ENCODE measurements at regions not wholly inside any gene's neighbourhood (a gene's known extent, or its start where the extent isn't known, plus 50 kb on each side); places are given as distances from the start of the nearest gene placed in this dataset.

DNA sequence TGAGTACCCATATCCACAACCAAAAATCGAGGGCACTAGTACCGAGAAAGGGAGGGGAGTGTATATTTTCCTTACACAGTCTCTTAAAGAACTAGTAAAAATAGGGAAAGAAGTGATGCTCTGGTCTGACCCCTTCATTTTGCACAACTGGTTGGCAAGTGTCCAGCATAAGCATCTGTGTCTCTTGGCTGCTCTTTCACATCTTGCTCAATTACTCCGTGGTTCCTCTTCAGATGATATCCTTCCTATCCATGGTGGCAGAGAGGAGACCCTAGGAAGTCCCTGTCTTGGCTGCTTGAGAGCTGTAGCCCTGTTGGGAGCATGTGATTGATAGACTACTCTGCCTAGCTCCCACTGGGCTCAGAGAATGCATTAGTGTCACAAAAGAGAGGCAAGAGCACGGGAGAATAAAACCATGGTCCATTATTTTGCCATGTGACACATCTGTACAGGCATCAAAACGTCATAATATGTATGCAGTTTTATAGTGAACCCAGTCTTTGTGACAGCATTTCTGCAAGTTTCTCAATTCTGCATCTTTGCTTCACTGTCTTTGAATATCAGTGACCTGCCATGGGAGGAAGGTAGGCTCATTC lies 111.8 kb upstream of the ANKRD1 start:
- no peak for DNase-seq
- H3K4me3 Mint-ChIP-seq: no peak overlapping the region
- Histone ChIP-seq H3K27ac (ENCODE audit: low read length) (no peak overlapping the region), H3K4me3 (ENCODE audit: control insufficient read depth in 1 of 2, extremely low read depth in 1 of 2, low read length in 1 of 2) (no peak overlapping the region), H3K36me3 (ENCODE audit: control insufficient read depth in 2 of 2, extremely low read depth in 1 of 2, insufficient read depth in 1 of 2, low read length in 1 of 2) (no peaks in the 10 kb centered on the region), H3K9me3 (no peaks in the 10 kb centered on the region), H3K27me3 (replicated peaks in 1 of 2; ENCODE audit: control insufficient read depth in 2 of 2, extremely low read depth in 1 of 2, insufficient read depth in 2 of 2, low read length in 1 of 2) (no peaks in the 10 kb centered on the region), H3K4me1 (ENCODE audit: control insufficient read depth in 1 of 2, extremely low read depth in 1 of 2, insufficient read depth in 2 of 2, low read length in 2 of 2) (peaks cover 15 to 17% of the 10 kb centered on the region in 2 experiments)
- ATAC-seq (replicated peaks in 1 of 4): no peak
- peaks cover 17 to 24% (median 24%) of the 10 kb centered on the region in 3 donors for H3K4me1 Mint-ChIP-seq
- H3K27ac Mint-ChIP-seq: peak overlapping the region; percentile 32 to 96
- H3K9me3 Mint-ChIP-seq: peaks cover 2 to 4% (median 3%) of the 10 kb centered on the region in 3 donors
- POLR2A ChIA-PET: no interaction called here
- CTCF ChIA-PET: interaction anchor here (0.6 to 2.2 kb wide), 4 partner anchors 25 to 345 kb away, joined by 3 to 11 read pairs (median 3); no protein-coding TSS in a partner anchor
- H3K36me3 Mint-ChIP-seq: no peaks in the 10 kb centered on the region
- no peaks in the 10 kb centered on the region for H3K27me3 Mint-ChIP-seq
- WGBS (ENCODE audit: insufficient coverage): 80% methylated on average over 1 of the region's 5 CpGs

- ATAC-seq (replicated peaks in 1 of 4): no peak
- Mint-ChIP-seq H3K9me3 (peaks cover 2 to 4% (median 3%) of the 10 kb centered on the region in 3 donors), H3K4me1 (peaks cover 17 to 24% (median 24%) of the 10 kb centered on the region in 3 donors), H3K36me3 (no peaks in the 10 kb centered on the region), H3K27ac (peak overlapping the region; percentile 95 to 96), H3K4me3 (peak overlapping the region in 1 of 3 donors; percentile 34), H3K27me3 (no peaks in the 10 kb centered on the region)
- H3K4me1 ChIP-seq (ENCODE audit: control insufficient read depth in 1 of 2, extremely low read depth in 1 of 2, insufficient read depth in 2 of 2, low read length in 2 of 2): peaks cover 15 to 17% of the 10 kb centered on the region in 2 experiments
- no peak for DNase-seq
- WGBS (ENCODE audit: insufficient coverage): 88% methylated on average over 4 of the region's 6 CpGs
- CTCF ChIA-PET: interaction anchor here (1.0 to 2.2 kb wide), 4 partner anchors 27 to 217 kb away, joined by 3 to 11 read pairs (median 6); no protein-coding TSS in a partner anchor
- H3K4me3 ChIP-seq (ENCODE audit: control insufficient read depth in 1 of 2, extremely low read depth in 1 of 2, low read length in 1 of 2): no peak overlapping the region
- no peaks in the 10 kb centered on the region for H3K9me3 ChIP-seq
- peak overlapping the region; percentile 65 for H3K27ac ChIP-seq (ENCODE audit: low read length)
- no peaks in the 10 kb centered on the region for H3K36me3 ChIP-seq (ENCODE audit: control insufficient read depth in 2 of 2, extremely low read depth in 1 of 2, insufficient read depth in 1 of 2, low read length in 1 of 2)
- POLR2A ChIA-PET: no interaction called here
- no peaks in the 10 kb centered on the region for H3K27me3 ChIP-seq (replicated peaks in 1 of 2; ENCODE audit: control insufficient read depth in 2 of 2, extremely low read depth in 1 of 2, insufficient read depth in 2 of 2, low read length in 1 of 2)
Observed at GRCh38 chr10:91033324-91033950, 112.5 kb upstream of the ANKRD1 start.

- ATAC-seq (replicated peaks in 1 of 4): peak; percentile 95 to 99 (median 98)
- CTCF ChIA-PET: interaction anchor here (0.6 to 2.2 kb wide), 5 partner anchors 28 to 216 kb away, joined by 3 to 11 read pairs (median 3); no protein-coding TSS in a partner anchor
Observed at GRCh38 chr10:91034042-91034441, 113.2 kb upstream of the ANKRD1 start.

DNA sequence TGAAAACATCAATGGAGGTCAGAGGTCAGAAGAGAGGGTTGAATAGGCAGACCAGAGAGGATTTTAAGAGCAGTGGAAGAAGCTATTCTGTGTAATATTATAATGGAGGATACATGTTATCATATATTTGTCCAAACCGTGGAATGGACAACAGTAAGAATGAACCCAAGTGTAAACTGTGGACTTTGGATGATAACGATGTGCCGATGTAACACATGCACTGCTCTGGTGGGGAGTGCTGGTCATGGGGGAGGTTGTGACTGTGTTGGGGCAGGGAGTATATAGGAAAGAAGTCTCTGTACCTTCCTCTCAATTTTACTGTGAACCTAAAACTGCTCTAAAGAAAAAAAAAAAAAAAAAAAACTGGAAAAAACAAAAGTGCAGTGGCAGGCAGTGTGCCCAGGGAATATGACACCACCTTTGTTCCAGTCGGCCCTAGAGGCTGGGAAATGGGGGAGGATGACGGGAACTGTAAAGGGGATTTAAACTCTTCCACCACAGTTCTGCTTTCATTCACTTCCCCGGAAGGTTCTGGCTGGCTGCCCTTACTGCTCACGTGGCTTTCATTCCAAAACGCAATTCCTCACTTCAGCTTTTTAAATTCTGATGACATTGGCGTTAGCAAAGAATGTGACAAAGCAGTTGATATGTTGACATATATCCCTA lies 113.7 kb upstream of the ANKRD1 start:
- H3K4me1 ChIP-seq (ENCODE audit: control insufficient read depth in 1 of 2, extremely low read depth in 1 of 2, insufficient read depth in 2 of 2, low read length in 2 of 2): peaks cover 15 to 17% of the 10 kb centered on the region in 2 experiments
- no peaks in the 10 kb centered on the region for H3K9me3 ChIP-seq
- ChIA-PET POLR2A (interaction anchor here (0.5 to 0.6 kb wide), 3 partner anchors 28 to 162 kb away, joined by 3 to 6 read pairs (median 3); no protein-coding TSS in a partner anchor), CTCF (interaction anchor here (0.6 to 2.2 kb wide), 4 partner anchors 29 to 216 kb away, joined by 3 to 11 read pairs (median 6); no protein-coding TSS in a partner anchor)
- no peaks in the 10 kb centered on the region for H3K36me3 ChIP-seq (ENCODE audit: control insufficient read depth in 2 of 2, extremely low read depth in 1 of 2, insufficient read depth in 1 of 2, low read length in 1 of 2)
- no peak overlapping the region for H3K4me3 ChIP-seq (ENCODE audit: control insufficient read depth in 1 of 2, extremely low read depth in 1 of 2, low read length in 1 of 2)
- Mint-ChIP-seq H3K9me3 (peaks cover 2 to 4% (median 3%) of the 10 kb centered on the region in 3 donors), H3K27me3 (no peaks in the 10 kb centered on the region), H3K4me3 (peak overlapping the region; percentile 1 to 34 (median 17)), H3K27ac (peak overlapping the region; percentile 95 to 96), H3K36me3 (no peaks in the 10 kb centered on the region), H3K4me1 (peaks cover 17 to 24% (median 24%) of the 10 kb centered on the region in 3 donors)
- H3K27me3 ChIP-seq (replicated peaks in 1 of 2; ENCODE audit: control insufficient read depth in 2 of 2, extremely low read depth in 1 of 2, insufficient read depth in 2 of 2, low read length in 1 of 2): no peaks in the 10 kb centered on the region
- no peak for ATAC-seq (replicated peaks in 1 of 4)
- peak overlapping the region; percentile 65 for H3K27ac ChIP-seq (ENCODE audit: low read length)
- DNase-seq: no peak
- 100% methylated on average over 1 of the region's 9 CpGs for WGBS (ENCODE audit: insufficient coverage)

More at GRCh38 chr10:91034042-91034441, 113.2 kb upstream of the ANKRD1 start:
- POLR2A ChIA-PET: interaction anchor here in 1 of 2 donors (0.6 kb wide), 2 partner anchors 28 to 162 kb away, joined by 3 read pairs; no protein-coding TSS in a partner anchor
- H3K27ac ChIP-seq (ENCODE audit: low read length): peak overlapping the region; percentile 65
- peak in 30 of 35 experiments; percentile 1 to 65 (median 24) for DNase-seq
- H3K9me3 ChIP-seq: no peaks in the 10 kb centered on the region
- H3K4me1 Mint-ChIP-seq: peaks cover 17 to 24% (median 24%) of the 10 kb centered on the region in 3 donors
- peaks cover 15 to 17% of the 10 kb centered on the region in 2 experiments for H3K4me1 ChIP-seq (ENCODE audit: control insufficient read depth in 1 of 2, extremely low read depth in 1 of 2, insufficient read depth in 2 of 2, low read length in 2 of 2)
- H3K36me3 Mint-ChIP-seq: no peaks in the 10 kb centered on the region
- WGBS (ENCODE audit: insufficient coverage): no CpG with 5 or more reads among the region's 3 CpGs
- no peaks in the 10 kb centered on the region for H3K27me3 ChIP-seq (replicated peaks in 1 of 2; ENCODE audit: control insufficient read depth in 2 of 2, extremely low read depth in 1 of 2, insufficient read depth in 2 of 2, low read length in 1 of 2)
- H3K4me3 Mint-ChIP-seq: peak overlapping the region; percentile 1 to 34 (median 17)
- peaks cover 2 to 4% (median 3%) of the 10 kb centered on the region in 3 donors for H3K9me3 Mint-ChIP-seq
- peak overlapping the region; percentile 95 to 96 for H3K27ac Mint-ChIP-seq
- no peaks in the 10 kb centered on the region for H3K36me3 ChIP-seq (ENCODE audit: control insufficient read depth in 2 of 2, extremely low read depth in 1 of 2, insufficient read depth in 1 of 2, low read length in 1 of 2)
- no peak overlapping the region for H3K4me3 ChIP-seq (ENCODE audit: control insufficient read depth in 1 of 2, extremely low read depth in 1 of 2, low read length in 1 of 2)
- H3K27me3 Mint-ChIP-seq: no peaks in the 10 kb centered on the region

GRCh38 chr10:91035650-91036292 lies 114.9 kb upstream of the ANKRD1 start:
- DNase-seq: no peak
- no peak for ATAC-seq (replicated peaks in 1 of 4)
- Histone ChIP-seq H3K36me3 (ENCODE audit: control insufficient read depth in 2 of 2, extremely low read depth in 1 of 2, insufficient read depth in 1 of 2, low read length in 1 of 2) (no peaks in the 10 kb centered on the region), H3K4me3 (ENCODE audit: control insufficient read depth in 1 of 2, extremely low read depth in 1 of 2, low read length in 1 of 2) (no peak overlapping the region), H3K27ac (ENCODE audit: low read length) (no peak overlapping the region), H3K9me3 (no peaks in the 10 kb centered on the region), H3K27me3 (replicated peaks in 1 of 2; ENCODE audit: control insufficient read depth in 2 of 2, extremely low read depth in 1 of 2, insufficient read depth in 2 of 2, low read length in 1 of 2) (no peaks in the 10 kb centered on the region), H3K4me1 (ENCODE audit: control insufficient read depth in 1 of 2, extremely low read depth in 1 of 2, insufficient read depth in 2 of 2, low read length in 2 of 2) (peaks cover 15 to 17% of the 10 kb centered on the region in 2 experiments)
- Mint-ChIP-seq H3K9me3 (peaks cover 2 to 4% (median 3%) of the 10 kb centered on the region in 3 donors), H3K27ac (no peak overlapping the region), H3K27me3 (peaks cover 0 to 2% of the 10 kb centered on the region in 2 donors), H3K36me3 (no peaks in the 10 kb centered on the region), H3K4me1 (peaks cover 17 to 24% (median 24%) of the 10 kb centered on the region in 3 donors), H3K4me3 (no peak overlapping the region)
- ChIA-PET POLR2A (no interaction called here), CTCF (interaction anchor here in 1 of 2 donors (1.0 kb wide), 1 partner anchor 215 kb away, joined by 3 read pairs; no protein-coding TSS in a partner anchor)
- 100% methylated on average over 3 of the region's 8 CpGs for WGBS (ENCODE audit: insufficient coverage)
